Nephron progenitor cell (in vitro differentiated cells): ENCODE measurements at regions not wholly inside any gene's neighbourhood (a gene's known extent, or its start where the extent isn't known, plus 50 kb on each side); places are given as distances from the start of the nearest gene placed in this dataset.
A peak's percentile ranks its signal among the peaks of the same experiment; 100 is the strongest.

Source experiments
- DNase-seq: peaks from one replicate; pipeline ENCODE4 v3.0.0; 2021
- H3K27ac Mint-ChIP-seq: 2 replicates; pipeline ENCODE4 v1.8.0; 2021; ENCODE audit warnings: mild to moderate bottlenecking, moderate library complexity, mixed read lengths
- H3K27me3 Mint-ChIP-seq: 2 replicates; pipeline ENCODE4 v1.8.0; 2021; ENCODE audit warnings: mild to moderate bottlenecking, low read depth, mixed read lengths; ENCODE audit not compliant: poor library complexity
- H3K36me3 Mint-ChIP-seq: 2 replicates; pipeline ENCODE4 v1.8.0; 2021; ENCODE audit warnings: low read depth, mixed read lengths
- H3K4me1 Mint-ChIP-seq: 2 replicates; pipeline ENCODE4 v1.8.0; 2021; ENCODE audit warnings: mixed read lengths
- H3K4me3 Mint-ChIP-seq: 2 replicates; pipeline ENCODE4 v1.8.0; 2021; ENCODE audit warnings: mild to moderate bottlenecking, moderate library complexity, mixed read lengths
- H3K9me3 Mint-ChIP-seq: 2 replicates; pipeline ENCODE4 v1.8.0; 2021; ENCODE audit warnings: mild to moderate bottlenecking, moderate library complexity, mixed read lengths
- TF ChIP-seq, protein P1 (sequence below): fragments of 200-600 bp; sonication (generic); IDR thresholded peaks from 2 replicates; pipeline ENCODE4 v1.5.0; 2021; ENCODE audit warnings: antibody characterized with exemption

DNA sequence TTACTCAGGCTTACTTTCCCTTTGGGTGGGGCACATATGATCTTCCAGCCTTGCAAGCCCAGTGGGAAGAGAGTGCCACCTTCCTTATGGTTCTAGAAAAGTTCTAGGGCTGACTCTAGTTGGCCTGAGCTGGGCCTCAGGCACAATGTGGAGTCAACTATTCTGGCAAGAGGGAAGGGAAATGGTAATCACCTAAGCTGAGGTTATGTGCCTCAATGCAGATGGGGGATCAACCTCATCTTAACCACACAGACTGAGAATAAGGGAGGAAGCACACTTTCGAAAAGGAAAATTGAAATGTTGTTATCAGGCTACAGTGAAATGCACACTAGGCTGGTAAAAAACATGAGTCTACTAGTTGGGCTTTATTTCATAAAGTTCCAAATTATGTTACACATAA is 77.5 kb upstream of the RMST start:
- peaks cover 12% of the 10 kb centered on the region for H3K36me3 Mint-ChIP-seq
- H3K4me3 Mint-ChIP-seq: no peak overlapping the region
- TF ChIP-seq, protein P1, sequence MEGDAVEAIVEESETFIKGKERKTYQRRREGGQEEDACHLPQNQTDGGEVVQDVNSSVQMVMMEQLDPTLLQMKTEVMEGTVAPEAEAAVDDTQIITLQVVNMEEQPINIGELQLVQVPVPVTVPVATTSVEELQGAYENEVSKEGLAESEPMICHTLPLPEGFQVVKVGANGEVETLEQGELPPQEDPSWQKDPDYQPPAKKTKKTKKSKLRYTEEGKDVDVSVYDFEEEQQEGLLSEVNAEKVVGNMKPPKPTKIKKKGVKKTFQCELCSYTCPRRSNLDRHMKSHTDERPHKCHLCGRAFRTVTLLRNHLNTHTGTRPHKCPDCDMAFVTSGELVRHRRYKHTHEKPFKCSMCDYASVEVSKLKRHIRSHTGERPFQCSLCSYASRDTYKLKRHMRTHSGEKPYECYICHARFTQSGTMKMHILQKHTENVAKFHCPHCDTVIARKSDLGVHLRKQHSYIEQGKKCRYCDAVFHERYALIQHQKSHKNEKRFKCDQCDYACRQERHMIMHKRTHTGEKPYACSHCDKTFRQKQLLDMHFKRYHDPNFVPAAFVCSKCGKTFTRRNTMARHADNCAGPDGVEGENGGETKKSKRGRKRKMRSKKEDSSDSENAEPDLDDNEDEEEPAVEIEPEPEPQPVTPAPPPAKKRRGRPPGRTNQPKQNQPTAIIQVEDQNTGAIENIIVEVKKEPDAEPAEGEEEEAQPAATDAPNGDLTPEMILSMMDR: no peak

DNA sequence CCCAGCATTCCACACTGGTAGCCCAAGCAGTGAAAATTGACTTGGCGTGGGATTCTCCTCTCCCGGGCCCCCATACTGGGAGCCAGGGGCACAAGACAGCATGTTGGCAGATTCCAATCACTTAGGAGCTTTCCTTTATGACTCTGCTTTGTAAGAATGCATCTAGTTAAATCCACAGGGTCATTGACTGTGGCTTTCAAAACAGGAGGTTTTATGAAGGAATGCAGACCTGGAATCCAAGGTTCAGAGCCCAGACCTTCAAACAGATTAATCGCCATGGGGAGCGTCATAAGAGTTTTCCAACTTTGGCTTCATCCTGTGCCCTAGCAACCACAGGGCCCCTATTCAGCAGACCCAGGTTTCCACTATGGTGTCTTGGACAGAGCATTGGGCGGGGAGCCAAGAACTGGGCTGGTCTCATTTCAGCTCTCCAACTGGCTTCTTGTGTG is 76.4 kb upstream of the RMST start:
- no peak overlapping the region for H3K27ac Mint-ChIP-seq
- peaks cover 25% of the 10 kb centered on the region for H3K4me1 Mint-ChIP-seq
- no peaks in the 10 kb centered on the region for H3K27me3 Mint-ChIP-seq
- no peak overlapping the region for H3K4me3 Mint-ChIP-seq
- DNase-seq: no peak
- TF ChIP-seq, protein P1: no peak
- peaks cover 29% of the 10 kb centered on the region for H3K9me3 Mint-ChIP-seq
- peaks cover 12% of the 10 kb centered on the region for H3K36me3 Mint-ChIP-seq

More for the DNA sequence above, 77.5 kb upstream of the RMST start:
- H3K4me1 Mint-ChIP-seq: peaks cover 25% of the 10 kb centered on the region
- H3K27ac Mint-ChIP-seq: no peak overlapping the region
- no peak for DNase-seq
- peaks cover 29% of the 10 kb centered on the region for H3K9me3 Mint-ChIP-seq
- no peaks in the 10 kb centered on the region for H3K27me3 Mint-ChIP-seq

DNA sequence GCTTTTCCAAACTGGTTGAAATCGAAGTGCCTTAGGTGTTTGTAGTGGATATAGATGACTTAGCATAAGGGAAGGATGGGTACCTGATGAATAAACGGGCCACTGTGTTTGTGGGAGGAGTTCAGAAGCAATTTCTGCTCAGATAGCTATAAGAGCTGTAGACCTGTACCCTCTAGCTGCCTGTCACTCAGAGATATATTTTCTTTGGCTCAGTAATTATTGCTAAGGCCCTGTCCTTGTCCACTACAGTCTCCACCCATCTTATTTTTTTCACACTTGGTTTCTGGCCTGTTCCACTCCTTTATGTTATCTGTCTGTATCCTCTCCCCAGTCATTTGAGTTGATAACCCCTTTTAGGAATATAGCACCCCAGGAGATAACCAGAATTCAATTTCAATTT is 74.8 kb upstream of the RMST start:
- peaks cover 25% of the 10 kb centered on the region for H3K4me1 Mint-ChIP-seq
- TF ChIP-seq, protein P1: no peak
- peaks cover 15% of the 10 kb centered on the region for H3K9me3 Mint-ChIP-seq
- H3K27ac Mint-ChIP-seq: no peak overlapping the region
- no peak overlapping the region for H3K4me3 Mint-ChIP-seq
- H3K27me3 Mint-ChIP-seq: no peaks in the 10 kb centered on the region
- DNase-seq: no peak
- H3K36me3 Mint-ChIP-seq: peaks cover 7% of the 10 kb centered on the region

DNA sequence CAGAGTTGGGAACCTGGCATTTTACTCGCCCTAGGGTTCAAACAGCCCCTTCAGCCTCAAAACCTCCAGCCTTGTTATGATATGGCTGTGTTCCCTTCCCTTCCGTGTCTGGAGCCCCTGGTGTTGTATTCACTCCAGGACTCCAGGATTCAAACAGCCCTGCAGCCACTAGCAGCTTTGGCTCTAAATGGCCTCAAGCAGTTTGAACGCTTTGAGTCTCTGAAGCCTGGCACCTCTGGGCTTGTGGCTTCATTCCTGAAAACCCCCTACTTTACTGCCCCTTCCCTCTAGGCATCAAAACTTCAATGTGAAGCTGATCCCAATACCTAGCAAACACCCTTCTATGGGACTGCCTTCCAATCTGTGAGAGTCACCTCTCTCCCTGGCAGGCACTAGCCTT is 67.9 kb upstream of the RMST start:
- Mint-ChIP-seq H3K27ac (peak overlapping the region; percentile 46), H3K36me3 (no peaks in the 10 kb centered on the region), H3K4me1 (peaks cover 45% of the 10 kb centered on the region), H3K4me3 (no peak overlapping the region), H3K9me3 (peaks cover 8% of the 10 kb centered on the region), H3K27me3 (no peaks in the 10 kb centered on the region)
- no peak for DNase-seq
- TF ChIP-seq, protein P1: no peak

DNA sequence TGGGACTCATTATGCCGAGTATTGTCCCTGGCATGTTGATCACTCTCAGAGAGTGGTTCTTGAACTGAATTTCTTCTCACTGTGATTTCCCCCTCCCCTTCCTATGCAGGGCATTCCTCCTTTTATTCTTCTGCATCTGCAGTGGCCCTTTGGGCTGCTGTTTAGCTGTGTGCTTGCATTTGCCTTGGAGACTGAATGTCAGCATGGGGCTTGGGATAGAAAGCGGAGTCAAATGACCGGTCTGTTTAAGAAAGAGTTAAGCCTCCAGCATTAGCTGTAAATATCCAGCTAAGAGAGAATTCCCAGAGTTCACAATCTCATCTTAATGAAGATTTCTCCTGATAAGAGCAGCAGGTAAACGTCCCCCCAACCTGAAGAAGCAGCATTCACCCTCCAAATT is 65.6 kb upstream of the RMST start:
- peaks cover 4% of the 10 kb centered on the region for H3K36me3 Mint-ChIP-seq
- no peak overlapping the region for H3K4me3 Mint-ChIP-seq
- H3K27ac Mint-ChIP-seq: peak overlapping the region; percentile 95
- H3K9me3 Mint-ChIP-seq: peaks cover 14% of the 10 kb centered on the region
- H3K27me3 Mint-ChIP-seq: peaks cover 3% of the 10 kb centered on the region
- H3K4me1 Mint-ChIP-seq: peaks cover 48% of the 10 kb centered on the region
- peak; percentile 13 for DNase-seq
- TF ChIP-seq, protein P1: no peak

DNA sequence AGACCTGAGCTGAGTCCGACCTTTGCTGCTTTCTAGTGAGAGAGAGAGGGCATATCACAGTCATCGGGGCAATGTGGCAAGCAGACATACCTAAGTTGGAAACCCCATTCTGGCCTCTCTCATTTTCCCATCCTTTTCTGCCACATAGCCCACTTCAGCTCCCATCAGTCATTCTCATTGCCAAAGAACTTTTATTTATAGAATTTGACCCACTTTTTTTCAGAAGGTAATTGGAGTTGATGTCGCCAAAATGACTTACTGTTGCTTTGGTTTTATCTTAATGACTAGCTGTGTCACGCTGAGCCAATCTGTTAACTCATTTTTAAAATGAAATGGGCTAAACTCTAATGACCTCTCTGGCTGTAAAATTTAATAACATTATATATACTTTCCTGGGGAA is 63.9 kb upstream of the RMST start:
- Mint-ChIP-seq H3K4me1 (peaks cover 48% of the 10 kb centered on the region), H3K27me3 (peaks cover 3% of the 10 kb centered on the region)

More for the DNA sequence above, 63.9 kb upstream of the RMST start:
- TF ChIP-seq, protein P1: no peak
- Mint-ChIP-seq H3K27ac (peak overlapping the region; percentile 64), H3K36me3 (peaks cover 5% of the 10 kb centered on the region), H3K9me3 (peaks cover 11% of the 10 kb centered on the region), H3K4me3 (no peak overlapping the region)
- no peak for DNase-seq
